HFF-Myc (cell line): ENCODE measurements at regions not wholly inside any gene's neighbourhood (a gene's known extent, or its start where the extent isn't known, plus 50 kb on each side); places are given as distances from the start of the nearest gene placed in this dataset.
"Not testable (repeated sequence)": the region's sequence is repeated elsewhere in the genome, so short reads cannot be mapped to it uniquely, and the experiment has no call there.

Experiments used
- DNase-seq: peaks from one replicate; pipeline ENCODE4 v3.0.0-alpha.2; 2011; ENCODE audit warnings: low read depth; ENCODE audit errors: extremely low read depth
- H3K4me3 ChIP-seq: replicated peaks from 2 replicates; pipeline ENCODE4 v1.5.1; 2011; ENCODE audit warnings: low read depth, mild to moderate bottlenecking, control low read depth, low read length
- CTCF ChIP-seq: IDR thresholded peaks from 2 replicates; pipeline ENCODE4 v1.5.1; 2012; ENCODE audit warnings: mild to moderate bottlenecking, low read depth, low read length, control low read depth; ENCODE audit errors: missing control alignments

- DNase-seq = no peak
- H3K4me3 ChIP-seq = no peak overlapping the region
- TF ChIP-seq CTCF = no peak
These were observed 66.6 kb downstream of the LACC1 start for GRCh38 chr13:43946281-43946680.

- TF ChIP-seq CTCF = no peak
- no peak for DNase-seq
- no peak overlapping the region for H3K4me3 ChIP-seq
These were observed 68.3 kb downstream of the LACC1 start for GRCh38 chr13:43947897-43948458.

GRCh38 chr13:43953370-43953769 is 73.7 kb downstream of the LACC1 start:
- H3K4me3 ChIP-seq = no peak overlapping the region
- TF ChIP-seq CTCF = no peak
- no peak for DNase-seq

GRCh38 chr13:43956975-43957374 is 77.3 kb downstream of the LACC1 start:
- not testable (repeated sequence) for DNase-seq, H3K4me3 ChIP-seq

- TF ChIP-seq CTCF = no peak
- no peak overlapping the region for H3K4me3 ChIP-seq
- no peak for DNase-seq
These were observed 79.6 kb downstream of the LACC1 start for GRCh38 chr13:43959291-43959690.

- H3K4me3 ChIP-seq = no peak overlapping the region
- no peak for DNase-seq
- no peak for TF ChIP-seq CTCF
These were observed 82.2 kb downstream of the LACC1 start for GRCh38 chr13:43961909-43962308.

- no peak overlapping the region for H3K4me3 ChIP-seq
- TF ChIP-seq CTCF = no peak
- DNase-seq = no peak
These were observed 84.0 kb downstream of the LACC1 start for GRCh38 chr13:43963726-43964125.
